ENCODE measurements at regions not wholly inside any gene's neighbourhood (a gene's known extent, or its start where the extent isn't known, plus 50 kb on each side); places are given as distances from the start of the nearest gene placed in this dataset.

DNA sequence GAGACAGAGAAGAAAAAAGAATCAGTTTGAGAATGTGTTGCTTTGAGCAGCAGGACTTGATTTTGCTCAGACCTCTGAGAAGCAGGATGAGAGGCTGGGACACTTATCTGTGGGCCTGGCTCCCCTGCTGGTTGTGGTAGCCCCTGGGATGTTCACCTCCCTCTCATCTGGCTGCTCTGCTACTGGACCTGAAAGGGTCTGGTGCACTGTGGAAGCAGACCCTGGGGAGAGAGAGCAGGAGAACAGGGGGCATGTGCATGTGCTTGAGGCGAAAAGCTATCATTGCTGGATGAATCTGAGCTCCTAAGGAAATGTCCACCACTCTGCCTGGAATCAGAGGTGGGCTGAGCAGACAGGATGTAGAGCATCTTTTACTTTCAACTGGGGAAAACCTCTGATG is 161.1 kb downstream of the SCP2D1 start:
- TF ChIP-seq, protein P1, sequence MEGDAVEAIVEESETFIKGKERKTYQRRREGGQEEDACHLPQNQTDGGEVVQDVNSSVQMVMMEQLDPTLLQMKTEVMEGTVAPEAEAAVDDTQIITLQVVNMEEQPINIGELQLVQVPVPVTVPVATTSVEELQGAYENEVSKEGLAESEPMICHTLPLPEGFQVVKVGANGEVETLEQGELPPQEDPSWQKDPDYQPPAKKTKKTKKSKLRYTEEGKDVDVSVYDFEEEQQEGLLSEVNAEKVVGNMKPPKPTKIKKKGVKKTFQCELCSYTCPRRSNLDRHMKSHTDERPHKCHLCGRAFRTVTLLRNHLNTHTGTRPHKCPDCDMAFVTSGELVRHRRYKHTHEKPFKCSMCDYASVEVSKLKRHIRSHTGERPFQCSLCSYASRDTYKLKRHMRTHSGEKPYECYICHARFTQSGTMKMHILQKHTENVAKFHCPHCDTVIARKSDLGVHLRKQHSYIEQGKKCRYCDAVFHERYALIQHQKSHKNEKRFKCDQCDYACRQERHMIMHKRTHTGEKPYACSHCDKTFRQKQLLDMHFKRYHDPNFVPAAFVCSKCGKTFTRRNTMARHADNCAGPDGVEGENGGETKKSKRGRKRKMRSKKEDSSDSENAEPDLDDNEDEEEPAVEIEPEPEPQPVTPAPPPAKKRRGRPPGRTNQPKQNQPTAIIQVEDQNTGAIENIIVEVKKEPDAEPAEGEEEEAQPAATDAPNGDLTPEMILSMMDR (conservative IDR thresholded peaks at IDR 0.05), result no peak
- no peak for TF ChIP-seq ZFX (IDR thresholded peaks at IDR 0.05)

Measured in C4-2B (cell line).